Thyroid gland (tissue), 4 donors: ENCODE measurements at regions not wholly inside any gene's neighbourhood (a gene's known extent, or its start where the extent isn't known, plus 50 kb on each side); places are given as distances from the start of the nearest gene placed in this dataset.

Source experiments
- CTCF ChIP-seq, 6 experiments: fragments of 200-600 bp in 3 of 6; fragments of 450-650 bp in 3 of 6; sonication (generic) in 3 of 6; IDR thresholded peaks; one replicate each; pipeline ENCODE4 v1.5.1; 2016 to 2019; ENCODE audit warnings: antibody characterized with exemption in 6 of 6, mild to moderate bottlenecking in 2 of 6, inconsistent platforms in 1 of 6, moderate library complexity in 1 of 6
- POLR2A ChIP-seq, 2 donors: fragments of 450-650 bp; IDR thresholded peaks; one replicate each; pipeline ENCODE4 v1.6.1; 2017; ENCODE audit warnings: antibody characterized with exemption in 2 of 2, mild to moderate bottlenecking in 2 of 2, moderate library complexity in 1 of 2

GRCh38 chr11:90669094-90669493, 446.2 kb upstream of the CHORDC1 start:
- TF ChIP-seq CTCF (IDR thresholded peaks at IDR 0.05): no peak
- no peak for TF ChIP-seq POLR2A (IDR thresholded peaks at IDR 0.05)
